ENCODE measurements at regions not wholly inside any gene's neighbourhood (a gene's known extent, or its start where the extent isn't known, plus 50 kb on each side); places are given as distances from the start of the nearest gene placed in this dataset.

GRCh38 chr9:86867804-86868313 lies 79.4 kb downstream of the GAS1 start:
- TF ChIP-seq, protein P1, sequence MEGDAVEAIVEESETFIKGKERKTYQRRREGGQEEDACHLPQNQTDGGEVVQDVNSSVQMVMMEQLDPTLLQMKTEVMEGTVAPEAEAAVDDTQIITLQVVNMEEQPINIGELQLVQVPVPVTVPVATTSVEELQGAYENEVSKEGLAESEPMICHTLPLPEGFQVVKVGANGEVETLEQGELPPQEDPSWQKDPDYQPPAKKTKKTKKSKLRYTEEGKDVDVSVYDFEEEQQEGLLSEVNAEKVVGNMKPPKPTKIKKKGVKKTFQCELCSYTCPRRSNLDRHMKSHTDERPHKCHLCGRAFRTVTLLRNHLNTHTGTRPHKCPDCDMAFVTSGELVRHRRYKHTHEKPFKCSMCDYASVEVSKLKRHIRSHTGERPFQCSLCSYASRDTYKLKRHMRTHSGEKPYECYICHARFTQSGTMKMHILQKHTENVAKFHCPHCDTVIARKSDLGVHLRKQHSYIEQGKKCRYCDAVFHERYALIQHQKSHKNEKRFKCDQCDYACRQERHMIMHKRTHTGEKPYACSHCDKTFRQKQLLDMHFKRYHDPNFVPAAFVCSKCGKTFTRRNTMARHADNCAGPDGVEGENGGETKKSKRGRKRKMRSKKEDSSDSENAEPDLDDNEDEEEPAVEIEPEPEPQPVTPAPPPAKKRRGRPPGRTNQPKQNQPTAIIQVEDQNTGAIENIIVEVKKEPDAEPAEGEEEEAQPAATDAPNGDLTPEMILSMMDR (IDR thresholded peaks at IDR 0.05): no peak

GRCh38 chr9:86865952-86866351 lies 81.4 kb downstream of the GAS1 start:
- TF ChIP-seq, protein P1 (IDR thresholded peaks at IDR 0.05): no peak

GRCh38 chr9:86860006-86860405 lies 87.3 kb downstream of the GAS1 start:
- TF ChIP-seq, protein P1 (IDR thresholded peaks at IDR 0.05): no peak

GRCh38 chr9:86859056-86859455 lies 88.2 kb downstream of the GAS1 start:
- TF ChIP-seq, protein P1 (IDR thresholded peaks at IDR 0.05): no peak

DNA sequence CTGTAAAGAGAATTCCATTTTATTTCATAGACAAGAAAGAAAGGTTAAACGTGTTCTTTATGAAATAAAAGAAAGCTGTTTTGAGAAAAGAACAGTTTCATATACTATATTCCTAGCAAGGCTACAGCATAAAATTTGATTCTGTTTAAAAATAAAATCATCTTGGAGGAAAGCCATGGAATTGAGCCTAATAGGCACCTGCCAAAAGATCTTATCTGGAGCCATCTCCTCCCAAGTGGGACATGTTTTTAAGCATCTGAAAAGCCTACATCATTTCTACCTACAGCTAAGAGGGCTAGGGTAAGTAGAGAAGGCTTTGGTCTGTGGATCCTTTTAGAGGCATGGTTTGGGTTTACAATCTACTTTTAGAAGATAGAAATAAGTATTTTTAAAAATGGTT lies 89.3 kb downstream of the GAS1 start:
- TF ChIP-seq, protein P1 (IDR thresholded peaks at IDR 0.05): no peak

DNA sequence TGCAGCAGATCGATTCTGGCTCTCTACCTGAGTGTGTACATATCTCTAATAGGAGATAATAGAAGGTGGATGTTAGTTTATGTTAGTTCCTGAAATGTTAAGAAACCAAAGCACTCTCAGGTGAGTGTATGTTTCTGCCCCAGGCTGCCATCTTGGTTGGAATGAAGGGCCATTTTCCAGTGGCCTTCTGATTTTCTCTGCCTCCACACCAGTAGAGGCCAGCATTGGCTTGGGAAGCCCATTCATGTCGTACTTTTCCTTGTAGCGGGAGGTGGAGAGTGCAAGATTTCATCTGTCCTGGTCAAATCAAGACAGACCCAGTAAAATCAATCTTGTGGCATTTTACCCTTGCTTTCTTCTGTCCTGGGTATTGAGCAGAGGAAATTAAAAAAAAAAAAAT lies 91.0 kb downstream of the GAS1 start:
- TF ChIP-seq, protein P1 (IDR thresholded peaks at IDR 0.05): no peak

- TF ChIP-seq, protein P1 (IDR thresholded peaks at IDR 0.05): no peak
Measured at GRCh38 chr9:86854898-86855523, 92.3 kb downstream of the GAS1 start.

GRCh38 chr9:86846656-86847055 lies 100.7 kb downstream of the GAS1 start:
- TF ChIP-seq, protein P1 (IDR thresholded peaks at IDR 0.05): no peak
